Hepatocyte (in vitro differentiated cells): ENCODE measurements at regions not wholly inside any gene's neighbourhood (a gene's known extent, or its start where the extent isn't known, plus 50 kb on each side); places are given as distances from the start of the nearest gene placed in this dataset.

Source experiments
- EZH2 ChIP-seq: fragments of 200-600 bp; sonication (generic); IDR thresholded peaks from 2 replicates; pipeline ENCODE4 v1.6.1; 2016; ENCODE audit warnings: antibody characterized with exemption, mild to moderate bottlenecking, borderline replicate concordance
- EZH2phosphoT487 ChIP-seq: fragments of 200-600 bp; sonication (generic); IDR thresholded peaks from one replicate; pipeline ENCODE4 v1.6.1; 2018; ENCODE audit warnings: antibody characterized with exemption, mild to moderate bottlenecking, low read depth, moderate library complexity; ENCODE audit not compliant: unreplicated experiment, severe bottlenecking
- TF ChIP-seq, protein P1 (sequence below): fragments of 200-600 bp; sonication (generic); IDR thresholded peaks from 2 replicates; pipeline ENCODE4 v1.5.1; 2016; ENCODE audit warnings: antibody characterized with exemption, mild to moderate bottlenecking; ENCODE audit not compliant: poor library complexity

DNA sequence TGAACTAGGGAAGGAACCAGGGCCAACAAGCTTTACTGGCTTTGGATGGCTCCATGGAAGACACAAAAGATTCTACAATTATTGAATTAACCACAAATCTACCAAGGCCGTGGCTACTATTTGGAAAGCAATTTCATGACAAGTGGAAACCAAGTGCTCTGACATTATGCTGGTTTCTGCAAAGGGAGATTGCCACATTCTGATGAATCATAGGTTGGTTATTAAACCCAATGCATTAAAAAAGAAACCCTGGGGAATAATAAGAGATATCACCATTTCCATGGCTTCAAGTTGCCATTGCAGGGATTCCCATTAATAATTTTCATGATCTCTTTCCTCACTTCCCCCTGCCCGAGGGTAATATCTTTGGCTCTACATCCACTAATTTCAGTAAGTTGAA lies 359.2 kb upstream of the NCAM2 start:
- TF ChIP-seq, protein P1, sequence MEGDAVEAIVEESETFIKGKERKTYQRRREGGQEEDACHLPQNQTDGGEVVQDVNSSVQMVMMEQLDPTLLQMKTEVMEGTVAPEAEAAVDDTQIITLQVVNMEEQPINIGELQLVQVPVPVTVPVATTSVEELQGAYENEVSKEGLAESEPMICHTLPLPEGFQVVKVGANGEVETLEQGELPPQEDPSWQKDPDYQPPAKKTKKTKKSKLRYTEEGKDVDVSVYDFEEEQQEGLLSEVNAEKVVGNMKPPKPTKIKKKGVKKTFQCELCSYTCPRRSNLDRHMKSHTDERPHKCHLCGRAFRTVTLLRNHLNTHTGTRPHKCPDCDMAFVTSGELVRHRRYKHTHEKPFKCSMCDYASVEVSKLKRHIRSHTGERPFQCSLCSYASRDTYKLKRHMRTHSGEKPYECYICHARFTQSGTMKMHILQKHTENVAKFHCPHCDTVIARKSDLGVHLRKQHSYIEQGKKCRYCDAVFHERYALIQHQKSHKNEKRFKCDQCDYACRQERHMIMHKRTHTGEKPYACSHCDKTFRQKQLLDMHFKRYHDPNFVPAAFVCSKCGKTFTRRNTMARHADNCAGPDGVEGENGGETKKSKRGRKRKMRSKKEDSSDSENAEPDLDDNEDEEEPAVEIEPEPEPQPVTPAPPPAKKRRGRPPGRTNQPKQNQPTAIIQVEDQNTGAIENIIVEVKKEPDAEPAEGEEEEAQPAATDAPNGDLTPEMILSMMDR = no peak
- TF ChIP-seq EZH2 (no peak), EZH2phosphoT487 (no peak)
